Ramos (cell line): ENCODE measurements at regions not wholly inside any gene's neighbourhood (a gene's known extent, or its start where the extent isn't known, plus 50 kb on each side); places are given as distances from the start of the nearest gene placed in this dataset.

Experiments
- in situ Hi-C: fragments of 300-500 bp; cut with MboI; formaldehyde crosslinking; loops from one replicate; pipeline ENCODE4 v1.14.3; 2022; ENCODE audit warnings: low sequenced_read_pairs; ENCODE audit not compliant: unreplicated experiment

- in situ Hi-C loops = no loop called here
Measured at GRCh38 chr6:148287623-148288333, 54.9 kb upstream of the SASH1 start.

GRCh38 chr6:148288541-148288940 is 54.1 kb upstream of the SASH1 start:
- in situ Hi-C loops = no loop called here

GRCh38 chr6:148289153-148289552 is 53.5 kb upstream of the SASH1 start:
- in situ Hi-C loops = no loop called here

- in situ Hi-C loops = no loop called here
Measured at GRCh38 chr6:148291876-148292275, 50.8 kb upstream of the SASH1 start.
